ENCODE measurements at regions not wholly inside any gene's neighbourhood (a gene's known extent, or its start where the extent isn't known, plus 50 kb on each side); places are given as distances from the start of the nearest gene placed in this dataset.

DNA sequence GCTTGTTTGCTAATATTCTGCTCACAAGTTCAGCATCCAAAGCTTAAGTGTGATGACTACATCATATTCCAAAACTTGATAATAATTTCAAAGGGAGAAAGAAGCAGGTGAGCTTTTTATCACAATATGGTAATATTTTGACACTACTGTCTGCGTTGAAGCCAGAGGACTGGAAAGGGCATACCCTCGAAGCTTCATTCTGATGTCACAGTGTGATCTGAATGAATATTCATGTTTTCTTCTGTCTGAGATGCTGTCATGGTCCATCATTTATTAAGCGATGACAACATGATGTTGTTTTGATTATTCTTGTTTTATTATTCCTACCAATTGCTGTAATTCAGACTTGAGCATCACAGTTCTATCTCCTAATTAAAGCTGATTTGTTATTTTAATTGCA is 625.4 kb downstream of the ZPLD1 start:
- no peaks in the 10 kb centered on the region for H3K36me3 ChIP-seq (ENCODE audit: control insufficient read depth in 2 of 2, extremely low read depth in 1 of 2, insufficient read depth in 2 of 2, low read length in 2 of 2)
- H3K9ac ChIP-seq (ENCODE audit: control insufficient read depth, extremely low read depth, insufficient read depth, low read length): no peak overlapping the region
- no peaks in the 10 kb centered on the region for H3K27me3 ChIP-seq (ENCODE audit: control insufficient read depth, extremely low read depth, insufficient read depth, low read length)
- no peak overlapping the region for H2AFZ ChIP-seq (ENCODE audit: control insufficient read depth, low read length)
- TF ChIP-seq EZH2 (IDR thresholded peaks at IDR 0.05; ENCODE audit: low read length) (no peak), CTCF (optimal IDR thresholded peaks at IDR 0.05 in 1 of 3, IDR thresholded peaks at IDR 0.05 in 1 of 3, conservative IDR thresholded peaks at IDR 0.05 in 1 of 3; ENCODE audit: extremely low read depth in 1 of 3, insufficient read depth in 2 of 3, low read length in 3 of 3) (no peak)
- H3K9me3 ChIP-seq (ENCODE audit: control insufficient read depth, low read depth, low read length): no peaks in the 10 kb centered on the region
- H3K27ac ChIP-seq (ENCODE audit: control insufficient read depth, insufficient read depth, low read length): no peak overlapping the region
- no peaks in the 10 kb centered on the region for H3K79me2 ChIP-seq (ENCODE audit: control insufficient read depth, insufficient read depth, low read length)
- no peaks in the 10 kb centered on the region for H3K4me1 ChIP-seq (ENCODE audit: control insufficient read depth, extremely low read depth, insufficient read depth, low read length)
- no peak overlapping the region for H3K4me2 ChIP-seq (ENCODE audit: control insufficient read depth, extremely low read depth, insufficient read depth, low read depth, low read length)
- H4K20me1 ChIP-seq (ENCODE audit: control insufficient read depth, extremely low read depth, insufficient read depth, low read length): no peaks in the 10 kb centered on the region
- dilution Hi-C loops (cut with MboI; ENCODE audit: extremely low pct_ligation_motif_present, low sequenced_read_pairs): no loop called here
- H3K4me3 ChIP-seq (ENCODE audit: control insufficient read depth in 2 of 3, extremely low read depth in 1 of 3, insufficient read depth in 2 of 3, low read depth in 1 of 3, low read length in 3 of 3): no peak overlapping the region
- DNase-seq (ENCODE audit: low read depth, low spot score): no peak
- no peak for FAIRE-seq
- no peaks in the 10 kb centered on the region for H3K9me1 ChIP-seq (ENCODE audit: control insufficient read depth, extremely low read depth, insufficient read depth, low read length)

GRCh38 chr3:103067963-103068362 is 633.1 kb downstream of the ZPLD1 start:
- Histone ChIP-seq H3K27ac (ENCODE audit: control insufficient read depth, insufficient read depth, low read length) (no peak overlapping the region), H3K36me3 (ENCODE audit: control insufficient read depth in 2 of 2, extremely low read depth in 1 of 2, insufficient read depth in 2 of 2, low read length in 2 of 2) (no peaks in the 10 kb centered on the region), H4K20me1 (ENCODE audit: control insufficient read depth, extremely low read depth, insufficient read depth, low read length) (no peaks in the 10 kb centered on the region), H3K27me3 (ENCODE audit: control insufficient read depth, extremely low read depth, insufficient read depth, low read length) (no peaks in the 10 kb centered on the region), H3K4me2 (ENCODE audit: control insufficient read depth, extremely low read depth, insufficient read depth, low read depth, low read length) (no peak overlapping the region), H3K4me3 (ENCODE audit: control insufficient read depth in 2 of 3, extremely low read depth in 1 of 3, insufficient read depth in 2 of 3, low read depth in 1 of 3, low read length in 3 of 3) (no peak overlapping the region), H3K9me1 (ENCODE audit: control insufficient read depth, extremely low read depth, insufficient read depth, low read length) (no peaks in the 10 kb centered on the region), H3K9me3 (ENCODE audit: control insufficient read depth, low read depth, low read length) (no peaks in the 10 kb centered on the region), H3K9ac (ENCODE audit: control insufficient read depth, extremely low read depth, insufficient read depth, low read length) (no peak overlapping the region), H3K4me1 (ENCODE audit: control insufficient read depth, extremely low read depth, insufficient read depth, low read length) (no peaks in the 10 kb centered on the region), H2AFZ (ENCODE audit: control insufficient read depth, low read length) (no peak overlapping the region), H3K79me2 (ENCODE audit: control insufficient read depth, insufficient read depth, low read length) (no peaks in the 10 kb centered on the region)
- TF ChIP-seq CTCF (optimal IDR thresholded peaks at IDR 0.05 in 1 of 3, IDR thresholded peaks at IDR 0.05 in 1 of 3, conservative IDR thresholded peaks at IDR 0.05 in 1 of 3; ENCODE audit: extremely low read depth in 1 of 3, insufficient read depth in 2 of 3, low read length in 3 of 3) (no peak), EZH2 (IDR thresholded peaks at IDR 0.05; ENCODE audit: low read length) (no peak)
- DNase-seq (ENCODE audit: low read depth, low spot score) (no peak), FAIRE-seq (no peak)
- dilution Hi-C loops (cut with MboI; ENCODE audit: extremely low pct_ligation_motif_present, low sequenced_read_pairs): no loop called here
